MCF 10A (cell line): ENCODE measurements at regions not wholly inside any gene's neighbourhood (a gene's known extent, or its start where the extent isn't known, plus 50 kb on each side); places are given as distances from the start of the nearest gene placed in this dataset.

Source experiments
- BruUV-seq: library from RNA; stranded (reverse); fragments of 400-500 nt; replicated peaks from 2 replicates; lab custom pipeline; 2021; lab: Mats Ljungman, UMichigan
- CTCF ChIA-PET: fragments of 300-600 bp; sonication (Branson Sonifier 250); formaldehyde crosslinking; extraction: SDS; loops from one replicate; lab custom pipeline; 2021; ENCODE audit warnings: antibody characterized with exemption, inconsistent platforms; lab: Yijun Ruan, JAX
- POLR2A ChIA-PET: fragments of 300-600, 350-650 bp; sonication (Branson Sonifier 250); formaldehyde crosslinking; extraction: SDS; loops from one replicate; lab custom pipeline; 2020; ENCODE audit warnings: antibody characterized with exemption, inconsistent platforms; lab: Yijun Ruan, JAX
- DNase-seq: peaks from one replicate; pipeline ENCODE4 v3.0.0-alpha.2; 2018; ENCODE audit not compliant: unreplicated experiment
- H3K27ac Mint-ChIP-seq: one replicate; pipeline ENCODE4 v1.8.0; 2022; ENCODE audit warnings: mild to moderate bottlenecking, low read depth, mixed read lengths; ENCODE audit not compliant: unreplicated experiment
- H3K27me3 Mint-ChIP-seq: one replicate; pipeline ENCODE4 v1.8.0; 2022; ENCODE audit warnings: mixed read lengths; ENCODE audit not compliant: insufficient read depth, unreplicated experiment
- H3K36me3 Mint-ChIP-seq: one replicate; pipeline ENCODE4 v1.8.0; 2022; ENCODE audit warnings: mild to moderate bottlenecking, moderate library complexity, mixed read lengths; ENCODE audit not compliant: insufficient read depth, unreplicated experiment
- H3K4me1 Mint-ChIP-seq: one replicate; pipeline ENCODE4 v1.8.0; 2022; ENCODE audit warnings: mixed read lengths; ENCODE audit not compliant: insufficient read depth, unreplicated experiment
- H3K4me3 Mint-ChIP-seq: one replicate; pipeline ENCODE4 v1.8.0; 2022; ENCODE audit warnings: mild to moderate bottlenecking, moderate library complexity, mixed read lengths; ENCODE audit not compliant: unreplicated experiment
- H3K9me3 Mint-ChIP-seq: one replicate; pipeline ENCODE4 v1.8.0; 2022; ENCODE audit warnings: mixed read lengths; ENCODE audit not compliant: unreplicated experiment
- CTCF ChIP-seq: fragments of 200-600 bp; IDR thresholded peaks from one replicate; pipeline ENCODE4 v1.8.0; 2022; ENCODE audit warnings: antibody characterized with exemption, mild to moderate bottlenecking; ENCODE audit not compliant: unreplicated experiment
- intact Hi-C: fragments of 100-400 bp; cut with micrococcal nuclease; formaldehyde crosslinking; loops from 2 replicates; pipeline ENCODE4 v1.14.1; 2022

- CTCF ChIA-PET = no interaction called here
- Mint-ChIP-seq H3K9me3 (peaks cover 18% of the 10 kb centered on the region), H3K27me3 (peaks cover 8% of the 10 kb centered on the region), H3K4me3 (no peak overlapping the region), H3K4me1 (no peaks in the 10 kb centered on the region), H3K27ac (no peak overlapping the region), H3K36me3 (no peaks in the 10 kb centered on the region)
- BruUV-seq = no TSS peak
- POLR2A ChIA-PET = no interaction called here
- DNase-seq = no peak
- TF ChIP-seq CTCF = no peak
- intact Hi-C loops = no loop called here
Observed at GRCh38 chr2:22238967-22239366, 1115.2 kb downstream of the TDRD15 start.

GRCh38 chr2:22247466-22247865 is 1123.7 kb downstream of the TDRD15 start:
- no TSS peak for BruUV-seq
- ChIA-PET CTCF (no interaction called here), POLR2A (no interaction called here)
- Mint-ChIP-seq H3K9me3 (peaks cover 13% of the 10 kb centered on the region), H3K36me3 (no peaks in the 10 kb centered on the region), H3K4me1 (no peaks in the 10 kb centered on the region), H3K27me3 (no peaks in the 10 kb centered on the region), H3K4me3 (no peak overlapping the region), H3K27ac (no peak overlapping the region)
- intact Hi-C loops = no loop called here
- TF ChIP-seq CTCF = no peak
- no peak for DNase-seq

- H3K27ac Mint-ChIP-seq = no peak overlapping the region
- POLR2A ChIA-PET = no interaction called here
- no TSS peak for BruUV-seq
- H3K9me3 Mint-ChIP-seq = peaks cover 8% of the 10 kb centered on the region
- H3K27me3 Mint-ChIP-seq = no peaks in the 10 kb centered on the region
- H3K36me3 Mint-ChIP-seq = no peaks in the 10 kb centered on the region
- CTCF ChIA-PET = no interaction called here
- no peak for DNase-seq
- no peak overlapping the region for H3K4me3 Mint-ChIP-seq
- intact Hi-C loops = no loop called here
- TF ChIP-seq CTCF = no peak
- no peaks in the 10 kb centered on the region for H3K4me1 Mint-ChIP-seq
Observed at GRCh38 chr2:22248851-22249250, 1125.1 kb downstream of the TDRD15 start.

GRCh38 chr2:22253171-22253570 is 1129.4 kb downstream of the TDRD15 start:
- ChIA-PET POLR2A (no interaction called here), CTCF (no interaction called here)
- no TSS peak for BruUV-seq
- Mint-ChIP-seq H3K4me1 (no peaks in the 10 kb centered on the region), H3K4me3 (no peak overlapping the region), H3K9me3 (peaks cover 4% of the 10 kb centered on the region), H3K27ac (no peak overlapping the region), H3K36me3 (no peaks in the 10 kb centered on the region), H3K27me3 (no peaks in the 10 kb centered on the region)
- intact Hi-C loops = no loop called here
- TF ChIP-seq CTCF = no peak
- no peak for DNase-seq
